ENCODE measurements at regions not wholly inside any gene's neighbourhood (a gene's known extent, or its start where the extent isn't known, plus 50 kb on each side); places are given as distances from the start of the nearest gene placed in this dataset.

DNA sequence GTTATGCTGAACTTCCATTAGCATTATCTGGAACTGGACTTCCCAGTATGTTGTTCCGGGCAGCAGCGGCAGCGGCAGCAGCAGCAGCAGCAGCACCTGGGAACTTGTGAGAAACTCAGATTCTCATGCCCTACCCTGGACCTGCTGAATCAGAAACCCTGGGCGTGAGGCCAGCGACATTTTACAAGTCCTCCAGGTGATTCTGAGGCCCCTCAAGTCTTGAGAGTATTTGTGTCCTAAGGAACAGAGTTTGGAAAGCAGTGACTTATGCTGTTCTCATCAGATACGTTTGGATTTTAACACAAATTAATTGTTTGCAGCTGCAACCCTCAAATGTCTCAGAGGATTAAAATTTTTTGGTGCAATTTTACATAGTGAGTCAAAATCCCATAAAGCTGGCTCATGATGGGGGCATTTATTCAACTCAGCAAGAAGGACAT, 157.2 kb upstream of the KAZN start:
- DNase-seq (ENCODE audit: low read depth): no peak

DNA sequence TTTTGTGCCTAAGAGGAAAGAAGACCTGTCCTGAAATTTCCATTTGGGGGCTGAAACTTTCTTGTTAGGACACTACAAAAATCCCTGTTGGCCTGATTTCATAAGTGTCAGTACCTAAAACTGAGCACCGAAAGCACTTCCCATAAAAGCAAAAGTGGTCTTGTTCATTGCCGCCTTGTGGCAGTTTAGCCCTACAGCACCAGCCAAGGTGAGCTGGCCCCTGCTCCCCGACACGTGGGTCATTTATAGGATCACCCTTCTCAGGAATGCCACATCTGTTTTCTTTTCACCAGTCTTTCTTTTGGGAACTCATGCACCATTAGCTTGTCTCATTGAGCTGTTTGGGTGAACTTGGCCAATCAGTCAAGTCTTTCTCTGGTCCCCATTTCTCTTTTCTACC, 155.8 kb upstream of the KAZN start:
- DNase-seq (ENCODE audit: low read depth): no peak

DNA sequence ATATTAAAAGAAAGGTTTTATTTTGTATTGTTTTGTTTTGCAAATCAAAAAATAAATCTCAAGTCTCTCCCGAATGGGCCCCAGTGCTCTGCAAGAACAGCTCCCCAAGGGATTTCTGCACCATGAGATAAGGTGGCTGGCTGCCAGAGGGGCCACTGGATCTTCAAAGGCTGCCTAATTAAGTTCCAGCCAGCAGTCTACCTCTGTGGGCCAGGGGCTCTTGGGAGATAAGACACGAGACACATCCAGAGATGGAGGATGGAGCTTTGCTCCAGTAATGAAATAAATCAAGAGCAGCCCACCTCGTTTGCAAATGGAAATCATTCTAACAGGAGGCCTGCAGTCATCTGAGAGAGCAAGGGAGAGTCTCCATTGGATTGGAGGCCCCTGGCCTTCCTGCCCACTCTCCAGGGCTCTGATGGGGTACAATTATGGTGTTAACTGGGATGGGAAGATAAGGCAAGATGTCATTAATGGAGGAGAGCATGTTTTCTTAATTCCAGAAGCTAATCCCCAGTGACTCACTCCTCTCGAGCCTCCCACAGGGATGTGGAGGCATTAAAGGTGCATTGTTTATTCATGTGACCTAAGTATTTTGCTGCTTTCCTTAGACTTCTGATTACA, 155.2 kb upstream of the KAZN start:
- no peak for DNase-seq (ENCODE audit: low read depth)

DNA sequence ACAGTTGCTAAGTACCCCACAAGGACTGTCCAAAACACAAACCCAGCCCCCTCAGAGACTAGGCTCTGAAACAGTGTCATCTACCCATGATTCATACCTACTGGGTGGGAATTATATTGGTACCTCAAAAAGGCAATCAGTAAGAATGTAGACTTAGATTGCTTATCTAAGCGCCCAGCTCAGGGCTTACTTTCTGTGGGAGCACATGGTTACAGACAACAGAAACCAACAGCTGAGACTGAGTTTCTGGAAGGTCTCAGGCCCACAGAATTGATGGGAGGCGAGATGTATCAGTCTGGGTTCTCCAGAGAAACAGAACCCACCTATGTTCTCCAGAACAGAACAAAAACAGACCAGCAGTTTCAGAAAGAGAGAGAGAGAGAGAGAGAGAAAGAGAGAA, 147.3 kb upstream of the KAZN start:
- no peak for DNase-seq (ENCODE audit: low read depth)

DNA sequence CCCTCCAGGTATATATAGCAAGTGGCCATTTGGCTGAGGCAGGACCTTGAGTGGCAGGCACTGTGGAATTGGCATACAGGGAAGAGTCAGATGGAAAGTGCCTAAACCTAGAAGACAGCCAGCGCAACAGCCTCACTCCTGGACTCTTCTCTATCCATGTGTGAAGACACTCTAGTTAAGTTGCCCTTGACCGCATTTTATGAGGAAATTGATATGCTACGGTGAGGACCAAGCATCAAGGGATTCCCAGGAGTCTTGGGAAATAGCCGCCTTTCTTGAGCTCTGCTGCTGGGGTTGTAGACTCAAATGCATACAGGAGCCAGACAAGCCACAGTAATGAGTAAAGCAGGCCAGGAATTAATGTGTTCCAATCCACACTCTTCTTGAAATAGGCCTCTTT, 145.9 kb upstream of the KAZN start:
- DNase-seq (ENCODE audit: low read depth): no peak

DNA sequence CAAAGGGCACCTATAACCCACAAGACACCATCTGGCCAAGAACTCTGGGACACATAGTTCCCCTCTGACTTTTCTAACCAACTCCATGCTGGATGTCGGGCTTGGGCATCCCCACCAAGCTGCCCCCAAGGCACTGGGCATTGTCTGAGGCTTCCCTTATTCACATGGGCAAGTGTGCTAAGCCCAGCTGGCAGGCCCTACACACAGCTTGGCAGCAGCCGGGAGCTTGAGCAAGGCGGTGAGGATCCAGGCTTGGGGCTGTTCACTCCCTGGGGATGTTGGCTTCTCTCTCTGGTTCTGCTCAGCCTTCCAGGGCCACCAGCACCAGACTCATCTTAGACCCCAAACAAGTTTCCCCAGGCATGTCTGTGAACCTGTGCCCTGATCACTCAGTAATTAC, 138.3 kb upstream of the KAZN start:
- DNase-seq (ENCODE audit: low read depth): no peak

DNA sequence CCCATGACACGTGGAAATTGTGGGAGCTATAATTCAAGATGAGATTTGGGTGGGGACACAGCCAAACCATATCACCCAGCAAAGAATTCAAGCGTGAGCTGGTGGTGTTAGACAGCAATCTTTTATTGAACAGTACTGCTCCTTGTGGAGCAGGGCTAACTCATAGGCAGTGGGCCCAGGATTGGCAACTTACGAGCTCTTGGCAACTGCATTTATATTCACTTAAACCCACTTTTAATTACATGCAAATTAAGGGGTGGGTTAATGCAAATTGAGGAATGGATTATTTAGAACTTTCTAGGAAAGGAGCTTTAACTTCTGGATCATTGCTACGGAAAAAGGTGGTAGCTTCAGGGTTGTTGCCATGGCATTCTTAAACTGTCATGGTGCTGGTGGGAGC, 135.6 kb upstream of the KAZN start:
- no peak for DNase-seq (ENCODE audit: low read depth)

DNA sequence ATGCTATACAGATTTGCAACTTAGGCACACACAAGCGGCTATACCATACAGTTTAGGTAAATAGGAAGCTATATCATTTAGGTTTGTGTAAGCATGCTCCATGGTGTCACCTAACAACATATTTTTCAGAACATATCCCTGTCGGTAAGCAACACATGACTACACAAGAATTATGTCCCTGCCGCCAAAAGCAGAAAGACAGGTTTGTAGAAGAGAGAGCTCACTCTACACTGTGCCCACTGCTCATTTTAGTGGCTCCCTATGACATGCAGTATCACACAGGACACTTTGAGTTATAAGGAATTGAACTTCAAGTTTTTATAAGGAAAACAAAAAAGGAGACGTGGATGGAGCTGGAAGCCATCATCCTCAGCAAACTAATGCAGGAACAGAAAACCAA, 132.5 kb upstream of the KAZN start:
- no peak for DNase-seq (ENCODE audit: low read depth)

DNA sequence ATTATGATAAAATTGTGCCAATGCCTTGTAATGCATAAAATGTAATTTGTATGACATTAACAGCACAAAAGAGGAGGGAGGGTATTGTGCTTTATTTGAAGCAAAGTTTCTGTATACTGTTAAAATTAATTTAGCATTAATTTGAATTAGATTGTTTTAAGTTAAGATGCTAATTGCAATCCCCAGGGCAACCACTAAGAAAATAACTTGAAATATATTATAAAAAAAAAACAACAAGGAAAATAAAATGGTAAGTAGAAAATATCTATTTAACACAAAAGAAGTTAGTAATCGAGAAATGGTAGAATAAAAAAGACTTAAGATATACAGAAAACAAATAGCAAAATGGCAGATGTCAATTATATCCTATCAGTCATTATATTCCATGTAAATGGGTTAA, 131.4 kb upstream of the KAZN start:
- no peak for DNase-seq (ENCODE audit: low read depth)

DNA sequence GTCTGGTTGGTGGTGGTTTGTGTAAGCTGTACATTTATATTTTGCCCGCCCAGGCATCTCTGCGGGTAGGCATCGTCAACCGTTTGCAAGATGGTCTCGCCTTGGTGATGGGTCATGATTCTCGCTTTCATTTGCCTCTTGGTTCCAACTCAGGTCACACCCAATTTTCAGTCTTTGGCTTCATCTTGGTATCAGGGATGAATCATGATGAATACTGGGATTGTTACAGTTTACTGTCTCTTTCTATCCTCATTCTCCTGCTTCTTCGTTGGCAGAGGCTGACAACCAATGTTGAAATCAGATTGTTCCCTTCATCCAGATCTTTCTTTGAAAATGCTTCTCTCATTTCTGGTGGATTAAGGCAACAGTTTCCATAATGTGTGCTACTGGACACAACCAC, 129.7 kb upstream of the KAZN start:
- no peak for DNase-seq (ENCODE audit: low read depth)

DNA sequence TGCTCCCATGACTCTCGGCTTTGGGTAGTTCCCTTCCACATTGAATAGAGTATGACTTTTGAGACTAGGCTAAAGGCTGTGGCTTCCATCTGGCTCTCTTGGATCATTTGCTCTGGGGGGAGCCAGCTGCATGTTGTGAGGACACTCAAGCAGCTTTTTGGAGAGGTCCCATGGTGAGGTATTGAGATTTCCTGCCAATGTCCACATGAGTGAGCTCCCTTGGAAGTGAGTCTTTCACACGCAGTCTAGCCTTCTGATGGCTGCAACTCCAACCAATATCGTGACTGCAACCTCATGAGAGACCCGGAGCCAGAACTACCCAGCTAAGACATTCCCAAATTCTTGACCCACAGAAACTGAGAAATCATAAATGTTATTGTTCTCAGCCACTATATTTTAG, 127.7 kb upstream of the KAZN start:
- no peak for DNase-seq (ENCODE audit: low read depth)

DNA sequence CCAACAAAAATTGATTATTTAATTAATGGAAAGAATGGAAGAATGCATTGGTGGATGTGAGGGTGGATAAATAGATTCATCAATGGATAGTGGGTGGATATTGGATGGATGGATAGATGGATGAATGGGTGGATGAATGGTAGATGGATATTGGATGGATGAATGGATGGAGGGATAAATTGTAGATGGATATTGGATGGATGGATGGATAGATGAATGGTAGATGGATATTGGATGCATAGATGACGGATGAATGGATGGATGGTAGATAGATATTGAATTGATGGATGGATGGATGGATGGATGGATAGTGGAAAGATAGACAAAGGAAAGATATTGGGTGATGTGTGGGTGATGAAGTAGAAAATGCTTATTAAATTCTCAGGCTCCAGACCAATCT, 123.6 kb upstream of the KAZN start:
- DNase-seq (ENCODE audit: low read depth): no peak

DNA sequence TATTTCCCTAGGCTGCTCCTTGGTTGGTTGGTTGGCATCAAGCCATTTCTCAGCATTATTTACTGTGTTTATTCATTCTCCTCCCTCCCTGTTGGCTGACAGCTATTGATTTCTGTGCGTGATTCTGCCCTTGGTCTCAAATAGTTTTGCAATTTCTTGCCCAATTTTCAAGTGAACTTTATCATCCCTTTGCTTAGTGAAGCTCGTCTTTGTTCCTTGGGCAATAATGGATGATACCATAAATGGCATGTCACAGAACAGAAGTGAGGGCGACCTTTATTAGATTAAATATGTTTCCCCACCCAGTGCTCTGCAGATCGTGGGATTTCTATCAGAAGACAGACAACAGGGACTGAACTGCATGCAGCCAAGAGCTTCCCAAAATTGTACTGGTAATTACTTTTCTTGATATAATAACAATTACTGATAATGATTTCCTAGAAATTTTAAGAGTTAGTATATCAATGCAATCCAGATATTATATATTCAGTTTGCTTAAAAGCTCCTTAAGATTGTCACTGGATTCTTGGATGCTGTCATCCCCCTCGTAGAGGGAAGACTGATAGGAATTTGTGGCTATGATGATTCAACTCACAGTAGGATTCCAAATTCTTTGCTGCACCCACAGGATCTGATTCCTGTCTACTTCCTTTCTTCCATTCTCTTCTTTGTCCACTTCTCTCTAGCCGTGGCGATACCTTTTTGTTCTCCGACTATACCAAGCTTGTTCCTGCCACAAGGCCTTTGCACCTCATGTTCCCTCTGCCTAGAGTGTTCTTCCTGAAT, 122.1 kb upstream of the KAZN start:
- no peak for DNase-seq (ENCODE audit: low read depth)

DNA sequence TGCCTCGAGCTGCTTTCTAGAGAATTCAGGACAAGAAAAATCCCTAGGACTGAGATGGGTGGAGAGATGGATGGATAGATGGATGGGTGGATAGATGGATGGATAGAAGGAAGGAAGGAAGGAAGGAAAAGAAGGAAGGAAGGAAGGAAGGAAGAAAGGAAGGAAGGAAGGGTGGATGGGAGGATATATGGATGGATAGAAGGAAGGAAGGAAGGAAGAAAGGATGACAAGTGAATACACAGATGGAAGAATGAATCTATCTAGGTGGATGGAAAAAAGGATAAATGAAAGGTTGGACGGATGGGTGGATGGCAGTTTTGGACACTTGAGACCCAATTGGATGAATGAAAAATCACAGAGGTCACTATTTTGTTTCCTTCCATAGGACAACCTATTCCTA, 120.4 kb upstream of the KAZN start:
- no peak for DNase-seq (ENCODE audit: low read depth)

DNA sequence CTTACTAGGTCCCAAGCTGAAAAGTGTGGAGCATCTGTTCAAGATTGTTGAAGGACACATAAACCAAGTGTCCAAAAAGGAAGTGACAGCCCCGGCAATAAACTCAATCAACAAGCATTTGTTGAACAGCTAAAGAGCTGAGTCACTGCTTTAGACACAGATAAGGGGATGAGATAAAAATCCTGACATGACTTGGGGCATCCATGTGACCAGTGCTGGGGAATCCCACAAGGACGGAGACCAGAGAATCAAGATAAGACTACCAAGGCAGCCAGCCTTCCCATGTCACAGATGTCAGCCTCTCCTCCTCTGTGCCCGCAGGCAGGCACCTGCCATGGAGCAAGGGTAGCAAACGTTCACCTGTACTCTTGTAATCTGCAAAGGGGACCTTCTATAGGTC, 118.6 kb upstream of the KAZN start:
- DNase-seq (ENCODE audit: low read depth): no peak

DNA sequence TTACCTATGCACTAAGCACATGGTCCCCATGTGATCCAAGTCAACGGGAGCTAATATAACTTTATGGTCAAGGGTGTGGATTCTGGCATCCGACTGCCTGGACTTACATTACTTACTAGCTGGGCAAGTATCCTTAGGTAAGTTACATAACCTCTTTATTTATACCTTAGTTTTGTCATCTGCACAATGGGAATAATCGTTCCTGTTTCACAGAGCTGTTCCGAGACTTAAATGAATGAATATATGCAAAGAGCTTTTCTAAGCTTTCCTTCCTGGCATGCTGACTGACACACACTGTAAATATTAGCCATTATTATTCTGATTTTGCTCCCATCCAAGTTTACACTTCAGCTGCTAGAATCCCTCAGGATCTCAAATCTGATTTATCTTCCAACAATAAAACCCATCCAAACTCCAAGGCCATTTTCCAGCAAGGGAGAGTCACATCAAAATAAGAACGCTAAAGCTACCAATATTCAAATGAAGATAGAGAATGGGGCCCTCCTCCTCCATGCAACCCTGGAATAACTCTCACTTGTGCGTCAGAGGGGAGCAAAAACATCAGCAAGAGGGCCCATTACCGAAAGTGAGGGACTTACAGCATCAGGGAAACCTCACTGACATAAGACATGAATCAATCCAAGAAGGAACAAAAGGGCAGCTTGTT, 115.6 kb upstream of the KAZN start:
- no peak for DNase-seq (ENCODE audit: low read depth)

DNA sequence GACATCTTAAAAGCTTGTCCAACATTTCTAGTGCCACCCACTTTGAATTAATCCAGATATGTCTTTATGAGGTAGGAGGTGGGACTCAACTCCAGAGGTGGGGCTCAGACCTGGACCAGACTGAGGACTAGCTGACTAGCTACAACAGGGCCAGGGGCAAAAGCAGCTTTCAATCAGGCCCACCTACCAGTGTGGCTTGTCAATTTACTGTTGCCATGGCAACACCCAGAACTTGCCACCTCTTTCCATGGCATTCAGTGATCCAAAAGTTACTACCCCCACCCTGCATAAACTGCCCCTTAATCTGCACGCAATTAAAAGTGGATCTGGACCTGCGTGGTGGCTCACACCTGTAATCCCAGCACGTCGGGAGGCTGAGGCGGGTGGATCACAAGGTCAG, 113.2 kb upstream of the KAZN start:
- DNase-seq (ENCODE audit: low read depth): no peak

DNA sequence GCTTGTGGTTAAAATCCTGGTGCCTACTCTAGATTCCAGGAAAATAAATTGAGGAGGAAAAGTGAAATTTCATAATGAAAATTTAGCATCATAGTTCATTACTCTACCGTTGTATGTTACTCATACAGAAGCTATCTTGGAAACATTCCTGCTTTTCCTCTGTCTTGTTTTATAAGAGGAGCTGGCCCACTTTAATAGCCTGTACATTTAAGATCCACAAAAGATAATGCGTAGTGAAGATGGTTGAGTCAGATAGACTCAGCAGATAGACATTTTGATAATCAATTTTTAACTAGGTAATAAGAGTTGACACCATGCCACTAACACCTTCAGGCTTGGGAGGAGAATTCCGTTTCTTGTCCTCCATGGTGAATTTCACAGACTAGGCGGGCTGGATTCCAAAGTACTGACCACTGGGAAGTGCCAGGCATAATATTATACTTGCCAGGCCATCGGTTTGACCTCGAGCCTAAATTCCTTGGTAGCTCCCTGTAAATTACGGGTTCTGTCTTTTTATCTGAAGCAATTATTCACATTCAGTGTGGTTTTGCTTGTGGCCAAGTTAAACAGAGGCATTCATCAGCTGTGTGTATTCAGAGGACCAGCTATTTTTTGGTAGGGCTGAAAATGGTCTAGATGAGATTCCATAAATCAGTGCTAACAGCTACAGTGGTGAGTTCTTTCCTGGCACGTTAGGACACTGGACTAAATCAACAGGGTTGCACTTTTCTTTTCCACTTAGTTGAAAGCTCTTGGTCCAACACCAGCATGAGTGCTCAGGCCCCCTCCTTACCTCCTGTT, 111.9 kb upstream of the KAZN start:
- DNase-seq (ENCODE audit: low read depth): no peak

DNA sequence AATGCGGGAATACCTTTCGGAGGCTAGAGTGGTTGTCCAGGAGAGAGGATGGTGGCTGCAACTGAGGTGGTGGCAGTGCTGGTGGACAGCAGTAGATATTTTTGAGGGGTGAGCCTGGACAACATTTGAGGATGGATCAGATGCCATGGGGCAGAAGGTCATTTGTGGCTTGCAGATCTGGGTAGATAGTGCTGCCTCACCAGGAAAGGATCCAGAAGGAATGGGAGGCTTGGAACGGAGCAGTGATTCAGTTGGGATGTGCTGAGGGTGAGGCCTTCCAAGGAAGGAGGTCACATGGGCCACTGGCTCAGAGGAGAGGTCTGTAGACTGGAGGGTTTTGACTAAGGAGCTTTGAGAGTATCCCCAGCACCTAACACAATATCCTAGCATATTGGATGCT, 110.8 kb upstream of the KAZN start:
- no peak for DNase-seq (ENCODE audit: low read depth)

DNA sequence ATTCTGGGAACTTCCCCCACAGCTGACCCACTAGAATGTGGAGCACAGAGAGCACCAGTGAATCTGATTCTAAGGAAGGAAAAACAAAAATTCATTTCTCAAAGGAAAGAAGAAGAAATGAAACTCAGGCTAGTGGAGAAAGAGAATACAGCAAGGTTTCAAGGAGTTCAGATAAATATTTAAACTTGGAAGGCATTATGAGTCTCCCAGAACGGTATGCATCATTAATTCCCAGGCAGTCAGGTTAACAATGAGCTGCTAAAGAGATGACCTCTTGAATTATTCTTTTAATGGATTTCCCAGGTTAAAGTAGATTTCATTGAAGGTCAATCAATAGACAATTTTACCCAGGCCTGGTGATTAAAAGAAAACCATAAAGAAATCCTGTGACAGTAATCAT, 103.6 kb upstream of the KAZN start:
- DNase-seq (ENCODE audit: low read depth): no peak

DNA sequence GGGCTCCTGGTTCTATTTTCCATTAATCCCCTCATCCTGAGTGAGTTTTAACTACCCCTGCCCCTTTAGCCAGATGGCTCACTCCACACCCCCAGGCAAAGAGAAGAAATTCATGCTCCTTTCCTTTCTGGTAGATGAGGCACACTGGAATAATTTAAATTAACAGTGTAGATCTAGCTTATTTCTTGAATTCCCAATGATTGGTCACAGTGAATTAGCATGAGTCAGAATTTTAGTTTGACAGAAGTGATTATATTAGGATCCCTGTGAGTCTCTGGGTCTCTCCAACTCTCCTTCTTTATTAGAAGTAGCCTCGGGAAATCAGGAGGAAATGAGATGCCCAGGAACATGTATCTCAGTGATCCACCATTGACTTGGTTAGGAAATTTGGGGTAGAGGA, 103.1 kb upstream of the KAZN start:
- no peak for DNase-seq (ENCODE audit: low read depth)

DNA sequence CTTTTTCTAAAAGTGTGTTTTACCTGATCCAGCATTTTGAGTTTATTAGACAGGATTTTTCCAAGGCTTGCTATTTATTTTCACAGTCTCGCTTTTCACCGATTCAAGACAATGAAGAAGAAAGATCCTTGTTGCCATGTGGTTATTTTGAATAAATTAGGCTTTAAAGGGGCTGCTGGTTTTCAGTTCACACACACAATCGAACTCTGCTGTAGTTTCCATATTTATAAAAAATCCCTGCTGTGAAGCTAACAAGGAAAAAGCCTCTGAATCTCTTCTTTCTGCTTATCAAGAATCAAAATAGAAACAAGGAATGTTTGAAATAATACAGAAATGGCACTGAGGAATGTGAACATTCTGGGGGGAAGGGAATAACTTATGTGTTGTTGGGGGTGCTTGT, 102.5 kb upstream of the KAZN start:
- no peak for DNase-seq (ENCODE audit: low read depth)

DNA sequence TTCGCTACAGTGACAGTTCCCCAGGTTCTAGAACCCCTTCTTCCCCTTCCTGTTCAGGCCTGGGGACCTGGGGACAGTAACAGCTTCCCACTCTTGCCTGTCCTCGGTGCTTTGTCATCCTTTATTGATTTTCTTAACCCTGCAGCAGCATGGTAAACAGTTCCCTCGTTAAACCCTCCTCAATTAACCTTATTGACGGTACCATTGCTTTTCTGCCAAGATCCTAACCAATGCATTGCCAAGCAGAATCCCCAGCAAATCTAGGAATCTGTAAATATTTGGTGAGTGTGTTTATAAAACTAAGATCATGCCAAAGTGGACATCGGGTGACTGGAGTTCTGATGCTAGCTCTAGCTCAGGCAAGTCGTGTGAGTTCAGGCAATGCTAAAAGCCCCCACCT, 99.6 kb upstream of the KAZN start:
- DNase-seq (ENCODE audit: low read depth): no peak

Measured in T follicular helper cell (primary cell).